Body of pancreas (tissue), 4 donors: ENCODE measurements at regions not wholly inside any gene's neighbourhood (a gene's known extent, or its start where the extent isn't known, plus 50 kb on each side); places are given as distances from the start of the nearest gene placed in this dataset.

Source experiments
- ATAC-seq: fragments of 150-250 bp; one replicate; pipeline ENCODE4 v1.9.1; 2016
- DNase-seq, 4 donors: peaks; one replicate each; pipeline ENCODE4 v3.0.0-alpha.2; 2019
- H3K27ac ChIP-seq, 4 donors: fragments of 200-600 bp; sonication (generic); 1 replicate in 3 of 4; 2 replicates in 1 of 4; pipeline versions ENCODE4 v1.5.1 to v1.6.1; 2016 to 2019; ENCODE audit warnings: mild to moderate bottlenecking in 1 of 4, mixed read lengths in 1 of 4, moderate library complexity in 1 of 4
- H3K27me3 ChIP-seq, 2 donors: fragments of 200-600 bp; sonication (generic); one replicate each; pipeline ENCODE4 v1.6.0; 2016; ENCODE audit warnings: mild to moderate bottlenecking in 1 of 2
- H3K36me3 ChIP-seq, 2 donors: fragments of 200-600 bp; sonication (generic); replicated peaks in 1 of 2; 2 replicates each; pipeline ENCODE4 v1.5.1; 2016; ENCODE audit warnings: low read depth in 2 of 2; ENCODE audit not compliant: insufficient read depth in 1 of 2
- H3K4me1 ChIP-seq: fragments of 200-600 bp; sonication (generic); one replicate; pipeline ENCODE4 v1.6.0; 2016
- H3K4me3 ChIP-seq, 2 donors: fragments of 200-600 bp; sonication (generic); 1 replicate in 1 of 2; 2 replicates in 1 of 2; pipeline ENCODE4 v1.5.1; 2016 to 2019
- H3K9me3 ChIP-seq, 3 donors: fragments of 200-600 bp; sonication (generic); 1 replicate in 2 of 3; 2 replicates in 1 of 3; pipeline ENCODE4 v1.5.1; 2016
- POLR2A ChIP-seq, 3 donors: fragments of 450-650 bp; IDR thresholded peaks; one replicate each; pipeline ENCODE4 v1.6.1; 2016; ENCODE audit warnings: antibody characterized with exemption in 3 of 3, mild to moderate bottlenecking in 2 of 3
- WGBS, 2 donors: methylation state at CpG; one replicate each; pipeline ENCODE4 v1.1.5; 2017; 5-methylcytosine and 5-hydroxymethylcytosine counted together
- intact Hi-C: fragments of 100-400 bp; cut with DNase I; formaldehyde crosslinking; loops from one replicate; pipeline ENCODE4 v1.15.1; 2023
- TF ChIP-seq, protein P1 (sequence below), 7 experiments: fragments of 450-650 bp in 4 of 7; fragments of 200-600 bp in 3 of 7; sonication (generic) in 3 of 7; IDR thresholded peaks; one replicate each; pipeline ENCODE4 v1.5.1; 2016 to 2019; ENCODE audit warnings: antibody characterized with exemption in 7 of 7

DNA sequence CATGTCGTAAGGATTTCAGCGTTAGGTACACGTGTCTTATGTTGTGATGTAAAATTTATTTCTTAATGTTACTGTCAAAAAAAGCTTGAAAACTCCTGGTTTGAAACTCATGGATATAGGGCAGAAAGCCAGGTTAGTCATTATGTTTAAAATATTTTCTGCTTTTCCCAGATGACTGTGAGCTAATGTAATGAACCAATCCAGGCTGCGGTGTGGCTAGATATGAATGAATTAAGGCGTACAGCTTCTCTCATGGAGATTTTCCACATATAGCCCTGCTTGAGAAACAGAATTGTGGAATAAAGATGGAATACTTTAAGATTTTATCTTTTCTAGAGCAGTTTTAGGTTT lies 80.3 kb upstream of the STMND1 start:
- H3K9me3 ChIP-seq, result no peaks in the 10 kb centered on the region
- ATAC-seq, result no peak
- no peaks in the 10 kb centered on the region for H3K36me3 ChIP-seq
- peak overlapping the region in 1 of 4 donors; percentile 50 for H3K27ac ChIP-seq
- DNase-seq, result no peak
- WGBS, 2 donors, result 82 to 89% methylated on average over 5 of the region's 5 CpGs
- no peak overlapping the region for H3K4me3 ChIP-seq
- peaks cover 29% of the 10 kb centered on the region for H3K4me1 ChIP-seq
- TF ChIP-seq POLR2A (IDR thresholded peaks at IDR 0.05), result no peak
- TF ChIP-seq, protein P1, sequence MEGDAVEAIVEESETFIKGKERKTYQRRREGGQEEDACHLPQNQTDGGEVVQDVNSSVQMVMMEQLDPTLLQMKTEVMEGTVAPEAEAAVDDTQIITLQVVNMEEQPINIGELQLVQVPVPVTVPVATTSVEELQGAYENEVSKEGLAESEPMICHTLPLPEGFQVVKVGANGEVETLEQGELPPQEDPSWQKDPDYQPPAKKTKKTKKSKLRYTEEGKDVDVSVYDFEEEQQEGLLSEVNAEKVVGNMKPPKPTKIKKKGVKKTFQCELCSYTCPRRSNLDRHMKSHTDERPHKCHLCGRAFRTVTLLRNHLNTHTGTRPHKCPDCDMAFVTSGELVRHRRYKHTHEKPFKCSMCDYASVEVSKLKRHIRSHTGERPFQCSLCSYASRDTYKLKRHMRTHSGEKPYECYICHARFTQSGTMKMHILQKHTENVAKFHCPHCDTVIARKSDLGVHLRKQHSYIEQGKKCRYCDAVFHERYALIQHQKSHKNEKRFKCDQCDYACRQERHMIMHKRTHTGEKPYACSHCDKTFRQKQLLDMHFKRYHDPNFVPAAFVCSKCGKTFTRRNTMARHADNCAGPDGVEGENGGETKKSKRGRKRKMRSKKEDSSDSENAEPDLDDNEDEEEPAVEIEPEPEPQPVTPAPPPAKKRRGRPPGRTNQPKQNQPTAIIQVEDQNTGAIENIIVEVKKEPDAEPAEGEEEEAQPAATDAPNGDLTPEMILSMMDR (IDR thresholded peaks at IDR 0.05), result no peak
- H3K27me3 ChIP-seq, result no peaks in the 10 kb centered on the region
- intact Hi-C loops, result no loop called here

DNA sequence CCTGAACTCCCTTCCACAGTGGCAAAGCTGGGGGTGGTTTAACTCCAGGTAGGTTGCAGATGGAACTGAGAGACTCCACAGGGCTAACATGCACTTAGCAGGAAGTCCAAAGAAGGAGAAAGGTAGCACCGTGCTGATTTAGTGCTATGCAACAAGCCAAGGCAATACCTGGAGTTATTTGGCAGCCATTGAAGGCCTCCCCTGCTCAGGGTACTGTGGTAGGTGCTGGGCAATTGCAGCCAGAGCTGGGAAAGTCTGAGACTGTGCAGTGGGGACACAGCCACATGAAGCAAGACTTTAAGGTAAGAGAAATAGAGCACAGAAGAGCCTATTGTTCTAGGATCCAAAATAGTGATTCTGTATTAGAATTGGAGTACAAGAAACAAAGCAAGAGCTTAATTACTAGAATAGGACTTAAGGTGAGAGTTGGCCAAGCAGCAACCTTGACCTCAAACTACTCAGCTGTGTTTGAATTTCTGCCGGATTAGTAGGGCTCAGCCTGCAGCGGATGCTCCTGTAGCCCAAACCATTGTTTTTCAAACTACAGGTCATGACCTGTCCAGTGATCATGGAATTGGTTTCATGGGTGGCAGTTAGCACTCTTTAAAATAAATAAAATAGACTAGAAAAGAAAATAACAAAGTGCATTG lies 80.8 kb upstream of the STMND1 start:
- TF ChIP-seq POLR2A (IDR thresholded peaks at IDR 0.05), result no peak
- TF ChIP-seq, protein P1 (IDR thresholded peaks at IDR 0.05), result no peak
- Histone ChIP-seq H3K4me3 (no peak overlapping the region), H3K27ac (peak overlapping the region in 2 of 4 donors; percentile 45 to 50), H3K36me3 (no peaks in the 10 kb centered on the region), H3K27me3 (no peaks in the 10 kb centered on the region), H3K4me1 (peaks cover 29% of the 10 kb centered on the region), H3K9me3 (no peaks in the 10 kb centered on the region)
- intact Hi-C loops, result no loop called here
- DNase-seq (peak in 1 of 4 donors; percentile 21), ATAC-seq (no peak)
- 28 to 39% methylated on average over 3 of the region's 3 CpGs for WGBS, 2 donors

DNA sequence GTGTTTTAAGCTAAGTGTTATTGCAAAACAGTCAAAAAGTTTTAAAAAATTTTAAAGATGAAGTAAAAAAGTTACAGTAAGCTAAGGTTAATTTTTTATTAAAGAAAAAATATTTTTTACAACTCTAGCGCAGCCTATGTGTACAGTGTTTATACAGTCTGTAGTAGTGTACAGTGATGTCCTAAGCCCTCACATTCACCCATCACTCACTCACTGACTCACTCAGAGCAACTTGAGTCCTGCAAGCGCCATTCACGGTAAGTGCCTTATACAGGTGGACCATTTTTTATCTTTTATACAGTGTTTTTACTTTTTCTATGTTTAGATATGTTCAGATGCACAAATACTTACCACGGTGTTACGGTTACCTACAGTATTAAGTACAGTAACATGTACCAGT lies 83.4 kb upstream of the STMND1 start:
- Histone ChIP-seq H3K27ac (no peak overlapping the region), H3K9me3 (no peaks in the 10 kb centered on the region), H3K4me3 (no peak overlapping the region), H3K36me3 (no peaks in the 10 kb centered on the region), H3K4me1 (peaks cover 28% of the 10 kb centered on the region), H3K27me3 (no peaks in the 10 kb centered on the region)
- DNase-seq (no peak), ATAC-seq (no peak)
- TF ChIP-seq POLR2A (IDR thresholded peaks at IDR 0.05), result no peak
- TF ChIP-seq, protein P1 (IDR thresholded peaks at IDR 0.05), result no peak
- intact Hi-C loops, result no loop called here
- 95 to 98% methylated on average over 5 of the region's 5 CpGs for WGBS, 2 donors

DNA sequence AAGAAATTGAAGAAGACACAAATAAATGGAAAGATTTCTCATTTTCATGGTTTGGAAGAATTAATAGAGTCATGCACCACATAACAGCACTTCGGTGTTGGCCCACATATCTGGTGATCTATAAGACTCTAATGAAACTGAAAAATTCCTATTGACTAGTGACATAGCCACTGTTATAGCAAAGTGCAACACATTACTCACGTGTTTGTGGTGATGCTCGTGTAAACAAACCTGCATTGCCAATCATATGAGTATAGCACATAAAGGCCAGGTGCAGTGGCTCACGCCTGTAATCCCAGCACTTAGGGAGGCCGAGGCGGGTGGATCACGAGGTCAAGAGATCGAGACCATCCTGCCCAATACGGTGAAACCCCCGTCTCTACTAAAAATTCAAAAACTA lies 84.4 kb upstream of the STMND1 start:
- Histone ChIP-seq H3K4me3 (no peak overlapping the region), H3K9me3 (no peaks in the 10 kb centered on the region), H3K27ac (no peak overlapping the region), H3K27me3 (no peaks in the 10 kb centered on the region), H3K4me1 (peaks cover 19% of the 10 kb centered on the region), H3K36me3 (no peaks in the 10 kb centered on the region)
- DNase-seq, result no peak
- TF ChIP-seq, protein P1 (IDR thresholded peaks at IDR 0.05), result no peak
- TF ChIP-seq POLR2A (IDR thresholded peaks at IDR 0.05), result no peak
- ATAC-seq, result no peak
- intact Hi-C loops, result no loop called here
- WGBS, 2 donors, result 91 to 94% methylated on average over 10 of the region's 10 CpGs
